ENCODE measurements at regions not wholly inside any gene's neighbourhood (a gene's known extent, or its start where the extent isn't known, plus 50 kb on each side); places are given as distances from the start of the nearest gene placed in this dataset.
"Not testable (repeated sequence)": the region's sequence is repeated elsewhere in the genome, so short reads cannot be mapped to it uniquely, and the experiment has no call there.

DNA sequence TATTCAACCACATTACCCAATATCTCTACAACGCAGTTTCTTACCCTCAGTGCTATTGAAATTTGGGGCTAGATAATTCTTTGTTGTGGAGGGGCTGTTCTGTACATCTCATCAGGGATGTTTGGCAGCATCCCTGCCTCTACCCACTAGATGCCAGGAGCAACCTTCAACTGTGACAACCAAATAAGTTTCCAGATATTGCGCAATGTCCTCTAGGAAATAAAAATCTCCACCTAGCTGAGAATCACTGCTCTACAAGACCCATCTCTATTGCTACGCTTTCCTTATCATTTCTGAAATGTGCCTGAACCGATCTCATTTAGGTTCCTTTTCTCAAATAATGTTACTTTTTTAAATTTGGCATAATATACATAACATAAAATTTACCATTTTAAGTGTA lies 155.2 kb upstream of the G2E3 start:
- no peaks in the 10 kb centered on the region for H3K27me3 ChIP-seq
- ATAC-seq (no peak), DNase-seq (no peak)
- no peak overlapping the region for H3K4me3 ChIP-seq
- no peaks in the 10 kb centered on the region for H3K36me3 ChIP-seq
- H3K9me3 ChIP-seq: no peaks in the 10 kb centered on the region
- H3K27ac ChIP-seq: no peak overlapping the region
- TF ChIP-seq, protein P1, sequence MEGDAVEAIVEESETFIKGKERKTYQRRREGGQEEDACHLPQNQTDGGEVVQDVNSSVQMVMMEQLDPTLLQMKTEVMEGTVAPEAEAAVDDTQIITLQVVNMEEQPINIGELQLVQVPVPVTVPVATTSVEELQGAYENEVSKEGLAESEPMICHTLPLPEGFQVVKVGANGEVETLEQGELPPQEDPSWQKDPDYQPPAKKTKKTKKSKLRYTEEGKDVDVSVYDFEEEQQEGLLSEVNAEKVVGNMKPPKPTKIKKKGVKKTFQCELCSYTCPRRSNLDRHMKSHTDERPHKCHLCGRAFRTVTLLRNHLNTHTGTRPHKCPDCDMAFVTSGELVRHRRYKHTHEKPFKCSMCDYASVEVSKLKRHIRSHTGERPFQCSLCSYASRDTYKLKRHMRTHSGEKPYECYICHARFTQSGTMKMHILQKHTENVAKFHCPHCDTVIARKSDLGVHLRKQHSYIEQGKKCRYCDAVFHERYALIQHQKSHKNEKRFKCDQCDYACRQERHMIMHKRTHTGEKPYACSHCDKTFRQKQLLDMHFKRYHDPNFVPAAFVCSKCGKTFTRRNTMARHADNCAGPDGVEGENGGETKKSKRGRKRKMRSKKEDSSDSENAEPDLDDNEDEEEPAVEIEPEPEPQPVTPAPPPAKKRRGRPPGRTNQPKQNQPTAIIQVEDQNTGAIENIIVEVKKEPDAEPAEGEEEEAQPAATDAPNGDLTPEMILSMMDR (IDR thresholded peaks at IDR 0.05): no peak
- H3K4me1 ChIP-seq: no peaks in the 10 kb centered on the region
- intact Hi-C loops (cut with DNase I): no loop called here

DNA sequence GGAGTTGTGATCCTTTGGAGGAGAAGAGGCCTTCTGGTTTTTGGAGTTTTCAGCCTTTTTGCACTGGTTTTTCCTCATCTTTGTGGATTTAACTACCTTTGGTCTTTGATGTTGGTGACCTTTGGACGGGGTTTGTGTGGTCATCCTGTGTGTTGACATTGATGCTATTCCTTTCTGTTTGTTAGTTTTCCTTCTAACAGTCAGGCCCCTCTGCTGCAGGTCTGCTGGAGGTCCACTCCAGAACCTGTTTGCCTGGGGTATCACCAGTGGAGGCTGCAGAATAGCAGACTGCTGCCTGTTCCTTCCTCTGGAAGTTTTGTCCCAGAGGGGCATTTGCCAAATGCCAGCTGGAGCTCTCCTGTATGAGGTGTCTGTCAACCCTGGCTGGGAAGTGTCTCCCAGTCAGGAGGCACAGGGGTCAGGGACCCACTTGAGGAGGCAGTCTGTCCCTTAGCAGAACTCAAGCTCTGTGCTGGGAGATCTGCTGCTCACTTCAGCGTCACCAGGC lies 149.4 kb upstream of the G2E3 start:
- intact Hi-C loops (cut with DNase I); H3K4me1 ChIP-seq; H3K27me3 ChIP-seq; H3K27ac ChIP-seq; H3K4me3 ChIP-seq; H3K36me3 ChIP-seq; DNase-seq; H3K9me3 ChIP-seq; ATAC-seq: not testable (repeated sequence)

DNA sequence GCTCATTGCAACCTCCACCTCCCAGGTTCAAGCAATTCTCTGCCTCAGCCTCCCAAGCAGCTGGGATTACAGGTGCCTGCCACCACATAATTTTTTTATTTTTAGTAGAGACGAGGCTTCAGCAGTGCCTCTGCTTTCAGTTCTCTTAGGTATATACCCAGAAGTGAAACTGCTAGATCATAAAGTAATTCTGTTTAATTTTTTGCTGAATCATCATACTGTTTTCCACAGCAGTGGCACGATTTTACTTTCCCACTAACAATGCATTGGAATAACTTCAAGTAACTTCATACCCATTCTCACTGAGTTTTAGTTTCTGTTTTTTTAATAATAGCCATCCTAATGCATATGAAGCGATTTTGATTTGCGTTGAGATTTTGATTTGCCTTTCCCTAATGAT lies 148.0 kb upstream of the G2E3 start:
- TF ChIP-seq, protein P1 (IDR thresholded peaks at IDR 0.05): no peak
- DNase-seq (no peak), ATAC-seq (no peak)
- Histone ChIP-seq H3K4me1 (no peaks in the 10 kb centered on the region), H3K4me3 (no peak overlapping the region), H3K27me3 (no peaks in the 10 kb centered on the region), H3K36me3 (no peaks in the 10 kb centered on the region), H3K9me3 (no peaks in the 10 kb centered on the region), H3K27ac (no peak overlapping the region)
- intact Hi-C loops (cut with DNase I): no loop called here

DNA sequence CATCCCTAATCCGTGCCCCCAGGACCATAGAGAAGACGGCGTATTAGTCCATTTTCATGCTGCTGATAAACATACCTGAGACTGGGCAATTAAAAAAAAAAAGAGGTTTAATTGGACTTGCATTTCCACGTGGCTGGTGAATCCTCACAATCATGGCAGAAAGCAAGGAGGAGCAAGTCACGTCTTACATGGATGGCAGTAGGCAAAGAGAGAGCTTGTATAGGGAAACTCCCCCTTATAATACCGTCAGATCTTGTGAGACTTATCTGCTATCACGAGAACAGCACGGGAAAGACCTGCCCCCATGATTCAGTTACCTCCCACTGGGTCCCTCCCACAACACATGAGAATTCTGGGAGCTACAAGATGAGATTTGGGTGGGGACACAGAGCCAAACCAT lies 145.8 kb upstream of the G2E3 start:
- H3K4me1 ChIP-seq; H3K27ac ChIP-seq; ATAC-seq; H3K27me3 ChIP-seq; H3K4me3 ChIP-seq; DNase-seq; intact Hi-C loops (cut with DNase I); H3K36me3 ChIP-seq; H3K9me3 ChIP-seq: not testable (repeated sequence)

DNA sequence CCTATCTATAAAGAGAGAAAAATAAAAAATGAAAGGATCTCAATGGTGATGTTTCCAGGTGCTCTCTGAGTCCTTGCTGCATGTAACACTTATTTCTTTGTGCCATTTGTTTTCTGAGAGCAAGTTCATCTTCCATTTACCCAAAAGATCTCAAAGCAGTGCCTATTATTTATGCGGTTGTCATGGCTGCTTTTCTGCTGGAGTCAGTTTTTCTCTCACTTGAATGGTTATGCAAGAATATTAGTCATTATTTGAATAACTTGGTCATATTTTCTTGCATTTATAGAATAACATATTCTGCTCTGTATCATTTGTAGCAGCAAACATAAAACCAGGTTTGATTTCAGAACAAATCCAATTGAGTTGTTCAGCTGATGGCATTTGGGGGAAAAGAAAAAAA lies 141.8 kb upstream of the G2E3 start:
- H3K36me3 ChIP-seq: no peaks in the 10 kb centered on the region
- H3K4me1 ChIP-seq: no peaks in the 10 kb centered on the region
- H3K27me3 ChIP-seq: no peaks in the 10 kb centered on the region
- intact Hi-C loops (cut with DNase I): no loop called here
- no peaks in the 10 kb centered on the region for H3K9me3 ChIP-seq
- no peak overlapping the region for H3K4me3 ChIP-seq
- DNase-seq: no peak
- ATAC-seq: no peak
- TF ChIP-seq, protein P1 (IDR thresholded peaks at IDR 0.05): no peak
- no peak overlapping the region for H3K27ac ChIP-seq

DNA sequence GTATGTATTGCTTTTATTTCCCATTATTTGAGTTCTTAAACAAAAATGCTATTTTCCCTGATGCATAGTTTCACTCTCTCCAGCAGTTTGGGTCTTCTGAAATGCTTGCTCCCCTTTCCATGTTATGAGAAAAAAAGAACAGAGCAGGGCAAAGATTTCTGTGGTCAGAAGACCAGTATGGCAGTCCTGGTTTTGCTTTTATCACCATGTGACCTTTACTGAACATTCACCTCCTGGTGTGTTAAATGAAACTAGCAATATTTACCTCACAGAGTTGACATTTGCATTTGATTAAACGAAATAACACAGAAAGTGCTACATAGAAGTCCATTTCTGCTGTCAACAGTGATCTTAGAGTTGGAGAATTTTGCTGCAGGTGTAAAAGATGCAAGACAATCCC lies 141.0 kb upstream of the G2E3 start:
- Histone ChIP-seq H3K36me3 (no peaks in the 10 kb centered on the region), H3K4me3 (no peak overlapping the region), H3K9me3 (no peaks in the 10 kb centered on the region), H3K4me1 (no peaks in the 10 kb centered on the region), H3K27me3 (no peaks in the 10 kb centered on the region), H3K27ac (no peak overlapping the region)
- intact Hi-C loops (cut with DNase I): no loop called here
- TF ChIP-seq, protein P1 (IDR thresholded peaks at IDR 0.05): no peak
- ATAC-seq: no peak
- DNase-seq: no peak

DNA sequence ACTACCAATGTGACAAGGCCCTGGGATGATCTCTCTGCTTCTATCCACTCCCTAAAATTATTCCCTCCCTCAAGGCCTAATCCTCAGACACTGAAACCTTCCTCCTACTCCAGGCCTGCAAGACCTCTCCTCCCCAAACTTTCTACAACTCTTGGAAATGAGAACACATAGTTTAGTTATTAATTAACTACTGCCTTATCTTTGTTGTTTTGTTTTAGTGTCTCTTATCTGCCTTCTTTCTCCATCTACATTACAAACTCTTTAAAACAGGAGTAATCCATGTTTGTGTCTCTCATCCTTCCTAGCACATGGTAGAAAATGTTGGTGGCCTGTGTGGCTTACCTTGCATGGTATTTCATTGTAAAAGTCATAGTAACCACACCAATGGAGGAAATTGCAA lies 139.9 kb upstream of the G2E3 start:
- H3K36me3 ChIP-seq: no peaks in the 10 kb centered on the region
- ATAC-seq (no peak), DNase-seq (no peak)
- H3K9me3 ChIP-seq: no peaks in the 10 kb centered on the region
- H3K27me3 ChIP-seq: no peaks in the 10 kb centered on the region
- intact Hi-C loops (cut with DNase I): no loop called here
- H3K4me3 ChIP-seq: no peak overlapping the region
- no peak overlapping the region for H3K27ac ChIP-seq
- H3K4me1 ChIP-seq: no peaks in the 10 kb centered on the region
- TF ChIP-seq, protein P1 (IDR thresholded peaks at IDR 0.05): no peak
